ENCODE measurements at regions not wholly inside any gene's neighbourhood (a gene's known extent, or its start where the extent isn't known, plus 50 kb on each side); places are given as distances from the start of the nearest gene placed in this dataset.

DNA sequence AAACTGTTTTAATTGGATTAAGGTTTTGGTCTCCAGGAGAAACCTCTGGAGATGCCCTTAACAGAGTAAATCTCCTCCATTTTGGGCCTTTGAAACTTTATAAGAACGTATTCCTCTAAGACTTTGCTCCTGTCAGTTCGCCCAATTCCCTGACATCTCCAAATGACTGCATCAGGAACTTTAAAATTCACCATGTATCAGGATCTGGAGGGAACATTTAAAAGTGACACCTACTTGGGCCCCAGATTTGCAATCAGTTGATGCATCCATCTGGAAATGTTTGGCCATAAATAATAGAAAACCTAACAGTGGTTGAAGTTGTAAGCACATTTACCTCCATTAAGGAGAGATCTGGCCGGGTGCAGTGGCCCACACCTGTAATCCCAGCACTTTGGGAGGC lies 144.1 kb upstream of the WSCD2 start:
- no peak overlapping the region for H3K27ac ChIP-seq
- H3K9ac ChIP-seq: no peak overlapping the region
- Mint-ChIP-seq H3K9me3 (no peaks in the 10 kb centered on the region), H3K4me3 (no peak overlapping the region), H3K4me1 (no peaks in the 10 kb centered on the region), H3K27ac (no peak overlapping the region), H3K27me3 (ENCODE audit: insufficient read depth, low read depth) (no peaks in the 10 kb centered on the region), H3K36me3 (no peaks in the 10 kb centered on the region)
- no peaks in the 10 kb centered on the region for H3K4me1 ChIP-seq
- no peak for DNase-seq (ENCODE audit: low spot score)
- no peaks in the 10 kb centered on the region for H3K36me3 ChIP-seq
- H3F3A ChIP-seq (ENCODE audit: low read depth): no peaks in the 10 kb centered on the region
- H3K27me3 ChIP-seq: peaks cover 62% of the 10 kb centered on the region
- TF ChIP-seq, protein P1, sequence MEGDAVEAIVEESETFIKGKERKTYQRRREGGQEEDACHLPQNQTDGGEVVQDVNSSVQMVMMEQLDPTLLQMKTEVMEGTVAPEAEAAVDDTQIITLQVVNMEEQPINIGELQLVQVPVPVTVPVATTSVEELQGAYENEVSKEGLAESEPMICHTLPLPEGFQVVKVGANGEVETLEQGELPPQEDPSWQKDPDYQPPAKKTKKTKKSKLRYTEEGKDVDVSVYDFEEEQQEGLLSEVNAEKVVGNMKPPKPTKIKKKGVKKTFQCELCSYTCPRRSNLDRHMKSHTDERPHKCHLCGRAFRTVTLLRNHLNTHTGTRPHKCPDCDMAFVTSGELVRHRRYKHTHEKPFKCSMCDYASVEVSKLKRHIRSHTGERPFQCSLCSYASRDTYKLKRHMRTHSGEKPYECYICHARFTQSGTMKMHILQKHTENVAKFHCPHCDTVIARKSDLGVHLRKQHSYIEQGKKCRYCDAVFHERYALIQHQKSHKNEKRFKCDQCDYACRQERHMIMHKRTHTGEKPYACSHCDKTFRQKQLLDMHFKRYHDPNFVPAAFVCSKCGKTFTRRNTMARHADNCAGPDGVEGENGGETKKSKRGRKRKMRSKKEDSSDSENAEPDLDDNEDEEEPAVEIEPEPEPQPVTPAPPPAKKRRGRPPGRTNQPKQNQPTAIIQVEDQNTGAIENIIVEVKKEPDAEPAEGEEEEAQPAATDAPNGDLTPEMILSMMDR (IDR thresholded peaks at IDR 0.05): no peak
- TF ChIP-seq EZH2 (IDR thresholded peaks at IDR 0.05) (no peak), EZH2phosphoT487 (IDR thresholded peaks at IDR 0.05) (no peak)
- no peak overlapping the region for H2AFZ ChIP-seq (replicated peaks)
- H3K79me2 ChIP-seq (ENCODE audit: low read depth): no peaks in the 10 kb centered on the region
- H3K4me2 ChIP-seq: no peak overlapping the region
- no peak overlapping the region for H3K4me3 ChIP-seq
- no peaks in the 10 kb centered on the region for H4K20me1 ChIP-seq (ENCODE audit: low read depth)
- no peaks in the 10 kb centered on the region for H3K9me3 ChIP-seq (ENCODE audit: low read depth)

DNA sequence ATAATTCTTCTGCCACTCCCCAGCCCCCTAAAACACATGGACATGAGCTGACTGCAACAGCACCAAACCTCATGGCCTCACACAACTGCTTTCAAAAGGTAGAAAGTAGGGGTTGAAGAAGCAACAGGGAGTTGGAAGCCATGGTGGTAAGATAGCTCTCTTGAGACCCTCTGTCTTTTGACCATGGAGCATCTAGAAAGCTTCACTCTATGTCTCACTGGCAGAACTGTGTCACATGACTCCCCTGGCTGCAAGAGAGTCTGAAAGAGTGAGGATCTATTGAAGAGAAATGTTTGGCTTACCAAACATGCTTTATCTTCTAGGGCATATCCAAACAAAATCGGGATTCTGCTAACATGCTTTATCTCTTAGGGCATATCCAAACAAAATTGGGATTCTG lies 142.9 kb upstream of the WSCD2 start:
- Histone ChIP-seq H3K27ac (no peak overlapping the region), H3K27me3 (peaks cover 53% of the 10 kb centered on the region), H3F3A (ENCODE audit: low read depth) (no peaks in the 10 kb centered on the region), H3K4me1 (no peaks in the 10 kb centered on the region), H2AFZ (replicated peaks) (no peak overlapping the region), H3K4me3 (no peak overlapping the region), H3K79me2 (ENCODE audit: low read depth) (no peaks in the 10 kb centered on the region), H3K4me2 (no peak overlapping the region), H3K9ac (no peak overlapping the region), H3K9me3 (ENCODE audit: low read depth) (no peaks in the 10 kb centered on the region), H4K20me1 (ENCODE audit: low read depth) (no peaks in the 10 kb centered on the region), H3K36me3 (no peaks in the 10 kb centered on the region)
- TF ChIP-seq EZH2phosphoT487 (IDR thresholded peaks at IDR 0.05) (no peak), EZH2 (IDR thresholded peaks at IDR 0.05) (no peak)
- TF ChIP-seq, protein P1 (IDR thresholded peaks at IDR 0.05): no peak
- H3K9me3 Mint-ChIP-seq: no peaks in the 10 kb centered on the region
- no peak overlapping the region for H3K4me3 Mint-ChIP-seq
- no peaks in the 10 kb centered on the region for H3K36me3 Mint-ChIP-seq
- no peak for DNase-seq (ENCODE audit: low spot score)
- H3K27me3 Mint-ChIP-seq (ENCODE audit: insufficient read depth, low read depth): no peaks in the 10 kb centered on the region
- H3K27ac Mint-ChIP-seq: no peak overlapping the region
- H3K4me1 Mint-ChIP-seq: no peaks in the 10 kb centered on the region

DNA sequence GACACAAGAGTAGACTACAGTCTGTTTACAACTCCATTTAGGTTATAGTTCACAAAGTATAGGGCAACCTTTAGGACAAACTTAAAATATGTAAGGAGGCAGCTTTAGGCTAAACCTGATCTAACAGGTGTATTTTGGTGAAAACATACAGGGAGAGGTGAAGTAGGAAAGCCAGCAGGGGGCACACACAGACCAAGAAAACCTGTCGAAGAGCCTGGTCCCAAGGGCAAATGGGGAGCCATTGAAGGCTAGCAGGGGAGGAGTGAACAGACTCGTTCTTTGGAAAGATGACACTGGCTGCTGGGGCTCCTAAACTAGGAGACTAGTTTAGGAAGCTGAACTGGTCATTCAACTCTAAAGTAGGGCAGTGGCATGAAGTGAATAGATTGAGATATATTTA lies 138.8 kb upstream of the WSCD2 start:
- Histone ChIP-seq H3K9ac (no peak overlapping the region), H3K4me3 (no peak overlapping the region), H3K4me2 (no peak overlapping the region), H3K4me1 (no peaks in the 10 kb centered on the region), H3K36me3 (no peaks in the 10 kb centered on the region), H3K27ac (no peak overlapping the region), H3K27me3 (peaks cover 38% of the 10 kb centered on the region), H2AFZ (replicated peaks) (no peak overlapping the region), H4K20me1 (ENCODE audit: low read depth) (no peaks in the 10 kb centered on the region), H3K9me3 (ENCODE audit: low read depth) (no peaks in the 10 kb centered on the region), H3K79me2 (ENCODE audit: low read depth) (no peaks in the 10 kb centered on the region), H3F3A (ENCODE audit: low read depth) (no peaks in the 10 kb centered on the region)
- Mint-ChIP-seq H3K36me3 (no peaks in the 10 kb centered on the region), H3K27me3 (ENCODE audit: insufficient read depth, low read depth) (no peaks in the 10 kb centered on the region), H3K4me1 (no peaks in the 10 kb centered on the region), H3K9me3 (no peaks in the 10 kb centered on the region), H3K4me3 (no peak overlapping the region), H3K27ac (no peak overlapping the region)
- DNase-seq (ENCODE audit: low spot score): peak; percentile 79
- TF ChIP-seq, protein P1 (IDR thresholded peaks at IDR 0.05): peak; percentile 70
- TF ChIP-seq EZH2phosphoT487 (IDR thresholded peaks at IDR 0.05): no peak

DNA sequence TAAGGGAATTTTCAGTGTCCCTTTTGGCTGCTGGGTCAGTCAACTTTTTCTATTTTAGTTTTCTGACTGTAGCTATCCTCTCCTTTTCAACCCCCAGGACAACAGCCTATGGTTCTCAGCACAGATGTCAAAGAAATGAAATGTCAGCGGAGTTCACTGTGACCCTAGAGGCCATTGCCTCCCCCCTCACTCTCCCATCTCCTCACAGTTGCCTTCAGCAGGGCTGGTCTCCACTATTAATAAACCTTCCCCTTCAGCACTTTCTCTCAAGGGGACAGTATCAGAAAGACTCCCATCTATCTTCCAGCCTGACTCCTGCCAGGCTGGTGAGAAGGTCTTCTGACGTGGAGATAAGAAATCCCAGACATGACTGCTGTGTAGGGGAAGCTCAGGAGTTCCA lies 137.1 kb upstream of the WSCD2 start:
- no peak for DNase-seq (ENCODE audit: low spot score)
- Mint-ChIP-seq H3K4me3 (no peak overlapping the region), H3K9me3 (peaks cover 3% of the 10 kb centered on the region), H3K36me3 (no peaks in the 10 kb centered on the region), H3K27me3 (ENCODE audit: insufficient read depth, low read depth) (peaks cover 3% of the 10 kb centered on the region), H3K4me1 (no peaks in the 10 kb centered on the region), H3K27ac (no peak overlapping the region)
- Histone ChIP-seq H3K27me3 (peaks cover 56% of the 10 kb centered on the region), H4K20me1 (ENCODE audit: low read depth) (no peaks in the 10 kb centered on the region), H3K4me3 (no peak overlapping the region), H3F3A (ENCODE audit: low read depth) (no peaks in the 10 kb centered on the region), H3K36me3 (no peaks in the 10 kb centered on the region), H3K9ac (no peak overlapping the region), H2AFZ (replicated peaks) (no peak overlapping the region), H3K4me2 (no peak overlapping the region), H3K4me1 (no peaks in the 10 kb centered on the region), H3K79me2 (ENCODE audit: low read depth) (no peaks in the 10 kb centered on the region), H3K27ac (no peak overlapping the region), H3K9me3 (ENCODE audit: low read depth) (no peaks in the 10 kb centered on the region)
- TF ChIP-seq EZH2 (IDR thresholded peaks at IDR 0.05) (no peak), EZH2phosphoT487 (IDR thresholded peaks at IDR 0.05) (no peak)
- TF ChIP-seq, protein P1 (IDR thresholded peaks at IDR 0.05): no peak
